Urinary bladder (tissue), 3 donors: ENCODE measurements at regions not wholly inside any gene's neighbourhood (a gene's known extent, or its start where the extent isn't known, plus 50 kb on each side); places are given as distances from the start of the nearest gene placed in this dataset.

Experiments
- DNase-seq: peaks from one replicate; pipeline ENCODE4 v3.0.0-alpha.2; 2015; ENCODE audit errors: extremely low spot score
- H3K27ac ChIP-seq: one replicate; pipeline ENCODE4 v1.5.1; 2013; ENCODE audit warnings: low read depth, mild to moderate bottlenecking, moderate library complexity
- H3K36me3 ChIP-seq: one replicate; pipeline ENCODE4 v1.6.1; 2013; ENCODE audit warnings: mild to moderate bottlenecking, moderate library complexity; ENCODE audit not compliant: insufficient read depth
- H3K4me1 ChIP-seq: one replicate; pipeline ENCODE4 v1.6.1; 2013; ENCODE audit warnings: mild to moderate bottlenecking, moderate library complexity; ENCODE audit not compliant: insufficient read depth
- H3K4me3 ChIP-seq: one replicate; pipeline ENCODE4 v1.5.1; 2013; ENCODE audit warnings: low read depth, low read length
- WGBS: extraction: QIAGEN DNeasy Blood & Tissue Kit; methylation state at CpG from one replicate; pipeline ENCODE4 v1.1.7; 2013; 5-methylcytosine and 5-hydroxymethylcytosine counted together
- donor health status: healthy with polysubstance abuse.
- donor health status: healthy.

DNA sequence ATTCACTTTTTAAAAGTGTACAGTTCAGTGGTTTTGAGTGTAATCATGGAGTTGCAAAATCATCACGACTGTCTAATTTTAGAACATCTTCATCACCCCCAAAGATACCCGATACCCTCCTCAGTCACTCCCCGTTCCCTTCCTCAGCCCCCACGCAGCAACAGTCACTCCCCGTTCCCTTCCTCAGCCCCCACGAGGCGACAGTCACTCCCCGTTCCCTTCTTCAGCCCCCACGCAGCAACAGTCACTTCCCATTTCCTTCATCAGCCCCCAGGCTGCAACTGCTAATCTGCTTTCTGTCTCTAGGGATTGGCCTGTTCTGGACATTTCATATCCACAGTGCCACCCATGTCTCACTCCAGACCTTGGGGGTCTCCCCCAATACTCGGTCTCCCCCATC, 161.6 kb upstream of the PPP2R2D start:
- H3K4me1 ChIP-seq = no peaks in the 10 kb centered on the region
- H3K4me3 ChIP-seq = no peak overlapping the region
- 55% methylated on average over 10 of the region's 10 CpGs for WGBS
- no peak for DNase-seq
- no peak overlapping the region for H3K27ac ChIP-seq
- H3K36me3 ChIP-seq = no peaks in the 10 kb centered on the region

DNA sequence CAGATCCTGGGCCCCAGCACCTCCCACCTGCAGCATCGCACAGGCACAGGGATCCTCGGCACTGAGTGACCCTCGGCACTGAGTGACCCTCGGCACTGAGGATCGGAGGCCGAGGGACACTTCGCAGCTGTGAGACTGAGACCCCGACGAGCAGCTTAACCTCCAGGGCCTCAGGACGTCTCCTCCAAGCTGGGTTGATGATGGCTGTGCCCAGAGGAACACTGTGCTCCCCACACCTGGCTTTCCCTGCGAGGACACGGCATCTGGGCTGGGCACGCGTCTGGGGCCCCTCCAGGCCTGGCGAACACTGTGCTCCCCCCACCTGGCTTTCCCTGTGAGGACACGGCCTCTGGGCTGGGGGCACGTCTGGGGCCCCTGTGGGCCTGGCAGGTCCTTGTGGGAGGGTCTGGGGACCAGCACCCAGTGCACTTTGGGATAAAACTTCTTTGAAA, 158.3 kb upstream of the PPP2R2D start:
- 93% methylated on average over 17 of the region's 17 CpGs for WGBS
- H3K4me3 ChIP-seq = no peak overlapping the region
- no peak overlapping the region for H3K27ac ChIP-seq
- H3K36me3 ChIP-seq = no peaks in the 10 kb centered on the region
- DNase-seq = no peak
- no peaks in the 10 kb centered on the region for H3K4me1 ChIP-seq

DNA sequence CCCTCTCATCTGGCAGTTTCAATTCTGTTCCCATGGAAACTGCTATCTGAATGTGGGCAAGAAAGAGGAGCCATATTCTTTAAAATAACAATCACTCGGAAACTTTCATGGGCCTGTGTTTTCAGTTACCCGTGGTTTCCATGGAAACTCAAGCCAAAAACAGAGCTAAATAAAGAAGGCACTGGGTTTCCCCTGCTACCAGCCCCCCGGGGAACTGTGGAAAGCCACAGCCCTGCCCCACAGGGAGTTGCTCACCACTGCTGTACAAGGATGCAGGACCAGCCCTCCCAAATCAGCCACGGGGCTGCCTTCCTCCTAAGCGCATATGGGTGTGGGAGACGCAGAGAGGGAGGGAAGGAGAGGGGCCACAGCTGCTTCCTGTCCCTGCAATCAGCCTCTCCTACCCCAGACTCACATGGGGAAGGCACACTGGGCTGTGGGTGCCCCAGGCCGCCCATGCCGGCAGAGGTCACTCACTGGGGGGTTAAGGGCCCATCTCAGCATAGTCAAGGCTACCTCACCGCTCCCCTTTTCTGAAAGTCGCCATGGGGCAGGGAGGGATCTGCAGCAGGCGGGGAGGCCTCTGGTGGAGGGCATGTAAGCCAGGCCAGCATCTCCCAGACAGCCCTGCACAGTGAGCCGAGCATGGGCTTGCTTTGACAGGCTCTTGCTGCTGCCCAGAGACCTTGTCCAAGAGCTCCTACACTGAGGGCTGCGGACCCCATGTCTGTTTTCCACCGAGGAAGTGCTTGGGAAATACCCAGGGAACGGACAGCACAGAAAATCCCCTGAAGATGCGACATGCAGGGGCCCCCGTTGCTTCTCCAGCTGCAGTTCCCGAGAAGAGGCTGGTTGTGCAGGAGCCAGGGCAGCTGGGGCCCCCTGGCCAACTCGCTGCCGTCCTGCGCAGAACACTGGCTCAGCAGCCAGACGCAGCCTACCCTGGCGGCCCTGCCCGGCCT, 157.3 kb upstream of the PPP2R2D start:
- H3K27ac ChIP-seq = no peak overlapping the region
- DNase-seq = peak; percentile 36

DNA sequence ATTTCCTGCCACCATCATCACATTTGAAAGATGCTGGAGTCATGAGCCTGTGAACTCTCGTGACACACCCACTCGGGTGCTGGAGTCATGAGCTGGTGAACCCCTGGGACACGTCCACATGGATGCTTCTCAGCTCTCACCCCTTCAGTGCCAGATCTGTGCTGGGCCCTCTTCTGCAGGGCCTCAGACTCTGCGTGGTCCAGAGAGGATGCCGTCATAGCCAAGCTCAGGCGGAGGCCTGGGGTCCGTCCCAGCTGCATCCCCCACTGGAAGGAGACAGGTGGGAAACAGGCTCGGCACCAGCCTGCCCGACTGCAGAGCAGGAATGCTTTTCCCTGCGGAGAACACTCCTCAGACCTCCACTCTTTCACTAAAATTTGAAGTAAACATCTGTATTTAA, 156.5 kb upstream of the PPP2R2D start:
- DNase-seq = no peak
- Histone ChIP-seq H3K27ac (no peak overlapping the region), H3K4me3 (no peak overlapping the region), H3K4me1 (no peaks in the 10 kb centered on the region), H3K36me3 (no peaks in the 10 kb centered on the region)
- 56% methylated on average over 10 of the region's 10 CpGs for WGBS

More for the DNA sequence above, 157.3 kb upstream of the PPP2R2D start:
- no peaks in the 10 kb centered on the region for H3K36me3 ChIP-seq
- no peak overlapping the region for H3K4me3 ChIP-seq
- WGBS = 25% methylated on average over 24 of the region's 24 CpGs
- H3K4me1 ChIP-seq = no peaks in the 10 kb centered on the region

DNA sequence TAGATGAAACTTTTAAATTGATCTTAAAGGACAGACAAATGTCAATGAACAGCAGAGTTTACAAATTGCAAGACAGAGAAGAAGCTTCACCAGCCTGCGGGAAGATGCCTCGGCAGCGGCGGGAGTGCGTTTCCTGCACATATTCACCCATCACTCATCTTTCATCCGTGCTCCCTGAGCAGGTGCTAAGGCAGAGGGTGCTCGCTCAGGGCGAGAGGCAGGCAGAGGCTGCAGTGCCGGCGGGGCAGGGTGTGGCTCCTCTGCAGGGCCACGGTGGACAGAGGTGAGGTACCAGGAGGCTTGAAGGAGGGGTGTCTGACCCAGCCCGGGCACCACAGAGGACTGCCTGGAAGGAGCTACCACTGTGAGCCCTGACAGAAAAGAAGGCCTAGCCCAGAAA, 155.2 kb upstream of the PPP2R2D start:
- DNase-seq = no peak
- Histone ChIP-seq H3K4me1 (no peaks in the 10 kb centered on the region), H3K36me3 (no peaks in the 10 kb centered on the region), H3K4me3 (no peak overlapping the region), H3K27ac (no peak overlapping the region)
- WGBS = 87% methylated on average over 12 of the region's 12 CpGs

DNA sequence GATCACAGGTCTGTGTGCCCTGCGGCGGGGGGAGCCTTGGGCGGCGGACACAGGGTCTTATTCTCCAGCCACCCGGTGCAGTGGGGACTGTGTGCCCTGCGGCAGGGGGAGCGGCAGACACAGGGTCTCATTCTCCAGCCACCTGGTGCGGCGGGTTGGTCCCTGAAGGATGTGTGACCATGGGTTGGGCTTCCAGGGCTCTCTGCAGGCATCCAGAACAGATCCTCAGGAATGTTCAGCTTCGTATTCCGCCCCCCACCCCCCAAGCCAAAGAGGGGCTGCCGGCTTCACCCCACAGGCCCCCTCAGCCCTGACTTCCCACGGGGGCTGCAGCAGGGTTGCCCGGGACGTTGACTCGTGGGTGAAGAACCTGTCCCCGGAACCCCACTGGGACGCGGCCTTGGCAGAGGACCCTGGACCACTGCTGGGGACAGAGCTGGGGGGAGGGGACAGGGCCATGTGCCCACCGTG, 154.5 kb upstream of the PPP2R2D start:
- H3K4me3 ChIP-seq = no peak overlapping the region
- no peak for DNase-seq
- no peaks in the 10 kb centered on the region for H3K4me1 ChIP-seq
- H3K27ac ChIP-seq = no peak overlapping the region
- no peaks in the 10 kb centered on the region for H3K36me3 ChIP-seq
- WGBS = 91% methylated on average over 20 of the region's 20 CpGs

DNA sequence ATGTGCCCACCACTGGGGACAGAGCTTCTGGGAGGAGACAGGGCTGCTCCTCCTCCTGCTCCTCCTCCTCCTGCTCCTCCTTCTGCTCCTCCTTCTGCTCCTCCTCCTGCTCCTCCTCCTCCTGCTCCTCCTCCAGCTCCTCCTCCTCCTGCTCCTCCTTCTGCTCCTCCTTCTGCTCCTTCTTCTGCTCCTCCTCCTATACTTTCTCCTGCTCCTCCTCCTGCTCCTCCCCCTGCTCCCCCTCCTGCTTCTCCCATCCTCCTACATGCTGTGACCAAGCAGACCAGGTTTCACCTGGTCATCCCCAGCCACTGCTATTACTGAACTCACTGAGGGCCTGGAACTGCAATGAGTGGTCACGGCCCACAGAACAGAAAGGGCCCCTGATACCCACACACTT, 154.0 kb upstream of the PPP2R2D start:
- H3K4me3 ChIP-seq = no peak overlapping the region
- H3K36me3 ChIP-seq = no peaks in the 10 kb centered on the region
- no peak for DNase-seq
- H3K4me1 ChIP-seq = no peaks in the 10 kb centered on the region
- 91% methylated on average over 1 of the region's 1 CpG for WGBS
- no peak overlapping the region for H3K27ac ChIP-seq

DNA sequence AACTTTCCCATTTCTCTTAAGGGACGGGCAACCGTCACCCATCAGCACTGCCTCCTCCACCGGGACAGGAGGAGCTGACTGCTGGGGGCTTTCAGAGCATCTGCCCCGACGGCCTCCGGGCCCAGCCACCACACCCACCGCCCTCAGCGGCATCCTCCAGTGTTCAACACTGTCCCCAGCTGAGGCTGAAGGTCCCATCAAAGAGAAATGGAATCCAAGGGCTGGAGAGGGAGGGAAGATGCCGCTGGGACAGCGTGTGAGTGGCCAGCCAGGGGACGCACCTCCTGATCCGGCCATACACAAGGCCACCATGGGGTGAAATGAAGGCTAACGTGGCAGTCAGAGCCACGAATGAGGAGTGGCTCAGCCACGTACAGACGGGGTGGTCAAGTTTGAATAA, 153.6 kb upstream of the PPP2R2D start:
- 91% methylated on average over 16 of the region's 16 CpGs for WGBS
- Histone ChIP-seq H3K27ac (no peak overlapping the region), H3K4me1 (no peaks in the 10 kb centered on the region), H3K4me3 (no peak overlapping the region), H3K36me3 (no peaks in the 10 kb centered on the region)
- DNase-seq = no peak

DNA sequence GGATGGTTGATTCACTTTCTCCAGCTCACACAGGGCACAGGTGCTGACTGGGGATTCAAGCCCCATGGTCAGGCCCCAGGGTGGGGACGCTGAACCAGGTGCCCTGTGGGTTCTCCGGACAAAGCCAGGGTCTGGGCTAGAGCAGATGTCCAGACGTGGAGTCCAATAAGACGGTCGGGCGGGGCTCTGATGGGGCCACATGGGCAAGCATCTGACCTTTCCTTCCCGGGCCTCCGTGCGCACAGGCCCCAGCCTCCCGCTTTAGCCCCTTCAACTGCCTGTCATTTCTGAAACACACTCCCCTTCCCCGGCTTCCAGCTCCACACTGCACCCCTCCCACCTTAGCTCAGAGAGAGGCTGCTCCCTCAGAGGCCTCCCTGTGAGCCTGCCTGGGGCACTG, 153.0 kb upstream of the PPP2R2D start:
- WGBS = 89% methylated on average over 11 of the region's 11 CpGs
- DNase-seq = no peak
- Histone ChIP-seq H3K36me3 (no peaks in the 10 kb centered on the region), H3K27ac (no peak overlapping the region), H3K4me3 (no peak overlapping the region), H3K4me1 (no peaks in the 10 kb centered on the region)

DNA sequence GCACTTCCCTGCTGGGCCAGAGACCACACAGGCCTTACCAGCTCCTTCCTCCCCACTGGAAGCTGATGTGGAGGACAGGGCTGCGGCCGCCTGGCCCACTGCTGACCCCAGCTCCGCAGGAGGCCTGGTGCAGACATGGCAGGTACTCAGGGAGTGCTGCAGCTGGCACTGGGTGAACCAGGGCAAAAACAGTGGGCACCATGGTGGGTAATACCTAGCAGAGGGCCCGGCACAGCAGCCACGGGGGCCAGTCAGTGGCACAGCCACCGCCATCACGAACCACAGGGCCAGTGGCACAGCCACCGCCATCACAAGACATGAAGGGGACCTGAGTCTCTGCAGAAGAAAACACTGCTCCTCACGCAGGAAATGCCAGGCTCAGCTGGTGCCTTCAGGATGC, 152.6 kb upstream of the PPP2R2D start:
- Histone ChIP-seq H3K4me1 (no peaks in the 10 kb centered on the region), H3K4me3 (no peak overlapping the region), H3K36me3 (no peaks in the 10 kb centered on the region), H3K27ac (no peak overlapping the region)
- DNase-seq = no peak
- WGBS = 90% methylated on average over 9 of the region's 9 CpGs

DNA sequence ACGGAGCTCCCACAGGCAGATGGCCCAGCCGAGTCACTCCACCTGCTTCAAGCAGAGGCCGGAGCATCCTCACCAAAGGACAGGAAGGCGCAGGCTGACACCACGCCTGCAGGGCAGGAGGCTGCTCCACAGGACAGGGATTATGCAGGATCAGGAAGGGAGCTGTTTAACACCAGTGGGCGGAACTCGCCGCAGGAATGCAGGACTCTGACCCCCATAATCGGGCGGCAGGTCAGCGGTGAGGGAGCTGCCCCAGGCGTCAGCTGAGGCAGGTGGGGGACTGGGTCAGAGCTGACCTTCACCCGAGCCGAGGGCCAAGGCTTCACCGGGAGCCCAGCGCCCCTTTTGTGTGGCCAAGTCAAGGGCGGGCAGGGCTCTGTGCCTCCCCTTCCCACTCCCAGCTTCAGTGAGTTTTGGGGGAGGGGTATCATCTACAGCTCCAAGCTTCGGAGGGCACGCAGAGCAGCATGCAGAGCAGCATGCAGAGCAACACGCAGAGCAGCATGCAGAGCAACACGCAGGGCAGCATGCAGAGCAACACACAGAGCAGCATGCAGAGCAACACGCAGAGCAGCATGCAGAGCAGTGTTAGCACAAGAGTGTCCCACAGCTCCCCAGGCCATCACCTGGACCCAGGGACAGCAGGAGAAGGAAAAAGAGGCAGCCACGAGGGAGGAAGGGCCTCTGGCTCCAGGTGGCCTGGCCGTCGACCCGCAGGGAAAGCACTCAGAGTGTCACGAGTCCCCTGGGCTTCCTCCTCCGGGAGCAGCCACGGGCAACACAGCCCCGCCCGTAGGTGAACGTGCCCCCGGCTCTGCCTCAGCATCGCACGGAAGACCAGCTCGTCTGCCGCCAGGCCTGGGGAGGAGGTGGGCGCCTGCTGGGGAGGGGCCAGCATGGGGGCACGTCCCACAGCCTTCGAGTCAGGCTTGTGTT, 151.7 kb upstream of the PPP2R2D start:
- Histone ChIP-seq H3K27ac (no peak overlapping the region), H3K36me3 (no peaks in the 10 kb centered on the region), H3K4me1 (no peaks in the 10 kb centered on the region), H3K4me3 (no peak overlapping the region)
- DNase-seq = no peak
- 54% methylated on average over 40 of the region's 40 CpGs for WGBS

DNA sequence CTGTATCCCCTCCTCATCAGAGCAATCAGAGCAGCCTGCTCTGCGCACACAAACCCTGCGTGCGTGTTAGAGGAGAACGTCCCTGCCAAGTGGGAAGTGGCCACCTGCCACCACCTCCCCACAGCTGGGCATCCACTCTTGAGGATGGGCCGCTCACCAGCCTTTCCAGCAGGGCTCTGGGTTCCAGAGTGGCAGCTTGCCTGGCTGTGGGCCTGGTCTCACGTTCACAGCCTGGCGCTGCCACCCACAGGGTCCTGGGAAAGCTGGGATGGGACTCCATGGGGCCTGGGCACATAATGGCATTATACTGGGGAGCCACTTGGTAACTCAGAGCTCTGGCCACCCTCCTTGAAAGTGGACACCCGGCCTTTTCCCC, 151.1 kb upstream of the PPP2R2D start:
- Histone ChIP-seq H3K4me1 (no peaks in the 10 kb centered on the region), H3K4me3 (no peak overlapping the region), H3K36me3 (no peaks in the 10 kb centered on the region), H3K27ac (no peak overlapping the region)
- 85% methylated on average over 8 of the region's 8 CpGs for WGBS
- DNase-seq = no peak

DNA sequence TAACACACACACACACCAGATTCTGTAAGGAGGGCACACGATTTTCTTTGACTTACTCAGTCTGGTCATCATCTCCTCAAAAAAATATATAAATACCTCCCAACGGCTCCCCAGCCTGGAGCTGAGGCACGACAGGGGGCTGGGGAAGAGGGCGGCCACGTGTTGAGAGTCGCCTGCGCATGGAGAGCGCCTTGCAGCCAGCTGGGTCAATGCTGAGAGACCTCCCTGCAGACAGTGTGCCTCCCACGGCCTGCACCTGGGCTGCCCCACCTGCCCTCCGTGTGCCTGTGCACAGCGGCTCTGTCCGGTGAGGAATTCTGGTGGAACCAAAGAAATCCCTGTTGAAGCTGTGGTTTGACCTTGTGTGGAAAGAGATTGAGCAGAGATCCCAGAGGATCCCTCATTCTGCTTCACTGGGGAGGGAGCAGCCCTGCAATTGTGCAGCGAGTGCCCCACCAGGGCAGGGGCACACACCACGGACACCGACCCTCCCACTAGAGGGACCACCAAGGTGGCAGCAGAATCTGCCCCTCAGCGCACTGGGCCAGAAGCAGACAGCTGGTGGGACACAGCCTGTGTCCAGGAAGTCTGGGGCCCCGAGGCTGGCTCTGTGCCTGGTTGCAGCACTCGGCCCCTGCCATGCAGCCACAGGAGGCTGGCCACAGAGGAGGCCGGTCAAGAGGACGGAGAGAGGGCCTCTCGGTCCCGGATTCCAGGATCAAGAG, 150.5 kb upstream of the PPP2R2D start:
- Histone ChIP-seq H3K27ac (no peak overlapping the region), H3K4me3 (no peak overlapping the region), H3K36me3 (no peaks in the 10 kb centered on the region), H3K4me1 (no peaks in the 10 kb centered on the region)
- DNase-seq = no peak
- 69% methylated on average over 22 of the region's 22 CpGs for WGBS
